ENCODE measurements at regions not wholly inside any gene's neighbourhood (a gene's known extent, or its start where the extent isn't known, plus 50 kb on each side); places are given as distances from the start of the nearest gene placed in this dataset.

DNA sequence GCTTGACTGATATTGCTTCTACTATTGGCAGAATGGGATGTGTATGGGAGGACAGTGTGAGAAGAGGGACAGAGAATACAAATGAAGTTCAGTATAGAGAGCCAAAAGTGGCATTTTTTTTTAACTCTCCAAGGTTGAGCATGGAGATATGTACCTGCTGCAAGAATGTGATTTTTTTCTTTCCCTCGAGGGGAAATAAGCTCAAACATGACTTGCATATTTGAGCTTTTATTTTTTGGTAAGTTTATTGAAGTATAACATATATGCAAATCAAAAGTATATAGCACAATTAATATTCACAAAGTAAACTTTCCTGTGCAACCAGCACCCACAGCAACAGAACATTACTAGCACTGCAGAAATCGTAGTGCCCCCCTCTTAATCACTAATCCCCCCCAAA is 285.7 kb upstream of the ADRA1B start:
- Histone ChIP-seq H3K27ac (no peak overlapping the region), H3K27me3 (no peaks in the 10 kb centered on the region), H3K9me3 (peaks cover 0 to 4% of the 10 kb centered on the region in 2 donors), H3K36me3 (no peaks in the 10 kb centered on the region), H3K4me1 (no peaks in the 10 kb centered on the region), H3K4me3 (no peak overlapping the region)
- intact Hi-C loops (cut with DNase I; ENCODE audit: low total_unique reads), result no loop called here
- TF ChIP-seq POLR2A (IDR thresholded peaks at IDR 0.05) (no peak), POLR2AphosphoS5 (IDR thresholded peaks at IDR 0.05) (no peak)
- TF ChIP-seq, protein P1, sequence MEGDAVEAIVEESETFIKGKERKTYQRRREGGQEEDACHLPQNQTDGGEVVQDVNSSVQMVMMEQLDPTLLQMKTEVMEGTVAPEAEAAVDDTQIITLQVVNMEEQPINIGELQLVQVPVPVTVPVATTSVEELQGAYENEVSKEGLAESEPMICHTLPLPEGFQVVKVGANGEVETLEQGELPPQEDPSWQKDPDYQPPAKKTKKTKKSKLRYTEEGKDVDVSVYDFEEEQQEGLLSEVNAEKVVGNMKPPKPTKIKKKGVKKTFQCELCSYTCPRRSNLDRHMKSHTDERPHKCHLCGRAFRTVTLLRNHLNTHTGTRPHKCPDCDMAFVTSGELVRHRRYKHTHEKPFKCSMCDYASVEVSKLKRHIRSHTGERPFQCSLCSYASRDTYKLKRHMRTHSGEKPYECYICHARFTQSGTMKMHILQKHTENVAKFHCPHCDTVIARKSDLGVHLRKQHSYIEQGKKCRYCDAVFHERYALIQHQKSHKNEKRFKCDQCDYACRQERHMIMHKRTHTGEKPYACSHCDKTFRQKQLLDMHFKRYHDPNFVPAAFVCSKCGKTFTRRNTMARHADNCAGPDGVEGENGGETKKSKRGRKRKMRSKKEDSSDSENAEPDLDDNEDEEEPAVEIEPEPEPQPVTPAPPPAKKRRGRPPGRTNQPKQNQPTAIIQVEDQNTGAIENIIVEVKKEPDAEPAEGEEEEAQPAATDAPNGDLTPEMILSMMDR (IDR thresholded peaks at IDR 0.05), result no peak
- DNase-seq (ENCODE audit: low spot score in 2 of 2), result no peak

DNA sequence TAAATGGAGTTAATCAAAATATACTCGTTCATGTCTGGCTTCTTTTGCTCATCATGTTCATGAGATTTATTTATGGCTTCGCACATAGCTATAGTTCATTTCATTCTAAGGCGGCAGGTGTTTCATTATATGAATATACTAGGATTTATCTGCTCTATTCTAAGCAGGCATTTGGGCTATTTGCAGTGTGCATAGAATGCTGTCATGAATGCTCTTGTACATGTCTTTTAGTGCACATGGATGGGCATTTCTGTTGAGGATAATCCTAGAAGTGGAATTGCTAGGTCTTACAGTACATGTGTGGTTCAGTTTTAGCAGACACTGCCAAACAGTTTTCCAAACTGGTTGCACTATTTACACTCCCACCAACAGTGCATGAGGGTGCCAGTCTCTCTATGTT is 285.3 kb upstream of the ADRA1B start:
- H3K36me3 ChIP-seq, result no peaks in the 10 kb centered on the region
- H3K4me1 ChIP-seq, result no peaks in the 10 kb centered on the region
- no peak for DNase-seq (ENCODE audit: low spot score in 2 of 2)
- no peak overlapping the region for H3K4me3 ChIP-seq
- H3K27ac ChIP-seq, result no peak overlapping the region
- TF ChIP-seq, protein P1 (IDR thresholded peaks at IDR 0.05), result no peak
- TF ChIP-seq POLR2AphosphoS5 (IDR thresholded peaks at IDR 0.05), result no peak
- no peak for TF ChIP-seq POLR2A (IDR thresholded peaks at IDR 0.05)
- H3K9me3 ChIP-seq, result peaks cover 0 to 4% of the 10 kb centered on the region in 2 donors
- intact Hi-C loops (cut with DNase I; ENCODE audit: low total_unique reads), result no loop called here
- H3K27me3 ChIP-seq, result no peaks in the 10 kb centered on the region

DNA sequence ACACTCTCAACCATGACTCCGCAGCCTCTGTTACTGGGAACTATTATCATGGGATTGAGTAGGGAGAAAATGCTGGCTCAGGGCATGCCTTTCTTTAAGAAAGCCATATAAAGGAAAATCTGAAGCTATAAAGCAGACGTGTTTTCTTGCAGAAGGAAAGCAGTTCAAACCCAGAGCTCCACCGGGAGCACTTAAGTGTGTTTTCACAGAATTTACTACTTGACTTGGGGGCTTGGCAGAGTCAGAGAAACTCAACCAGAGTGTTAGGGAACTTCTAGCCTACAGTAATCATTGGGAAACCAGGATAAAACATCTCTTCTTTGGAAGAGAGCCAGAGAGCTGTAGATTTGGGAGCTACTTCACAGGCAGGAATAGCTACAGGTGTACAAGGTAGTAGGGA is 283.4 kb upstream of the ADRA1B start:
- intact Hi-C loops (cut with DNase I; ENCODE audit: low total_unique reads), result no loop called here
- no peaks in the 10 kb centered on the region for H3K4me1 ChIP-seq
- H3K27ac ChIP-seq, result no peak overlapping the region
- DNase-seq (ENCODE audit: low spot score in 2 of 2), result no peak
- H3K36me3 ChIP-seq, result no peaks in the 10 kb centered on the region
- no peaks in the 10 kb centered on the region for H3K27me3 ChIP-seq
- TF ChIP-seq POLR2AphosphoS5 (IDR thresholded peaks at IDR 0.05), result no peak
- TF ChIP-seq, protein P1 (IDR thresholded peaks at IDR 0.05), result no peak
- no peak for TF ChIP-seq POLR2A (IDR thresholded peaks at IDR 0.05)
- H3K4me3 ChIP-seq, result no peak overlapping the region
- no peaks in the 10 kb centered on the region for H3K9me3 ChIP-seq

DNA sequence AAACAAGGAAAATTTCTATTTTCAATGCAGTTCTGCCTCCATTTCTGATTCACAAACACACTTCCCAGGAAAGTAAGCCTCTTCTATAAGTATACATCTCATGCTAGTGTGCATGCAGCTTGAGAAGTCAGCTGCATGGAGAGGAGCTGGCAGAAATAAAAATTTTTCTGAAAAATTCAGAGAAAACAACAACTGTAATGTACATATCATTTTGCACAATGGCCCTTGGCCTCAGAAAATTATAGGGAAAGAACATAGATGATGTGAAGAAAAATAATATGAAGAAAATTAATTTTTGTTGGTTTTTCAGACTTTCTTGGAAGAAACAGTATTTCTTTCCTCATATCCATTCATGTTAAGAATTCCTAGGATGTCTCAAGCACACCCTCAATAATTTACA is 277.8 kb upstream of the ADRA1B start:
- DNase-seq (ENCODE audit: low spot score in 2 of 2), result no peak
- no peaks in the 10 kb centered on the region for H3K27me3 ChIP-seq
- intact Hi-C loops (cut with DNase I; ENCODE audit: low total_unique reads), result no loop called here
- H3K9me3 ChIP-seq, result no peaks in the 10 kb centered on the region
- H3K27ac ChIP-seq, result no peak overlapping the region
- TF ChIP-seq POLR2AphosphoS5 (IDR thresholded peaks at IDR 0.05) (no peak), POLR2A (IDR thresholded peaks at IDR 0.05) (no peak)
- TF ChIP-seq, protein P1 (IDR thresholded peaks at IDR 0.05), result no peak
- no peaks in the 10 kb centered on the region for H3K4me1 ChIP-seq
- H3K4me3 ChIP-seq, result no peak overlapping the region
- no peaks in the 10 kb centered on the region for H3K36me3 ChIP-seq

DNA sequence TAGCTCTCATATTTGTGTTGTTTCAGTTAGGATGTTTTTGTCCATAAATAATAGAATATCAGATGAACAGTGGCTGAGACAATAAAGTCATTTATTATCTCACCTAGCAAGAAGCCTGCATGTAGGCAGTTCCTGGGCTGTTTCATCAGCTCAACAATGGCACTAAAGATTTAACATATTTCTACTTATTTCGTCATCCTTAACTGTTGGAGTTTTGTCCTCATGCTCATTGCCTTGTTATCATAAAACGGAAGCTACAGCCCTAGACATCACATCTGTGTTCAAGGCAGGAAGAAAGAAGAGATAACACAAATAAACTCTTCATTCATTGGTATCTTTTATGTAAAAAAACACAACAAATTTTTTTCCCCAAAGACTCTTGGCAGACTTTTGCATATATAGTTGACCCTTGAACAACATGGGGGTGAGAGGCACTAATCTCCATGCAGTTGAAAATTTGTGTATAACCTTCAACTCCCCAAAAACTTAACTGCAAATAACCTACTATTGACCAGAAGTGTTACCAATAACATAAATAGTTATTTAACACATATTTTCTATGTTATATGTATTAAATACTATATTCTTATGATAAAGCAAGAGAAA is 277.2 kb upstream of the ADRA1B start:
- no peak overlapping the region for H3K27ac ChIP-seq
- TF ChIP-seq, protein P1 (IDR thresholded peaks at IDR 0.05), result no peak
- TF ChIP-seq POLR2A (IDR thresholded peaks at IDR 0.05) (no peak), POLR2AphosphoS5 (IDR thresholded peaks at IDR 0.05) (no peak)
- H3K4me3 ChIP-seq, result no peak overlapping the region
- no peaks in the 10 kb centered on the region for H3K27me3 ChIP-seq
- no peaks in the 10 kb centered on the region for H3K4me1 ChIP-seq
- no peak for DNase-seq (ENCODE audit: low spot score in 2 of 2)
- H3K9me3 ChIP-seq, result no peaks in the 10 kb centered on the region
- intact Hi-C loops (cut with DNase I; ENCODE audit: low total_unique reads), result no loop called here
- no peaks in the 10 kb centered on the region for H3K36me3 ChIP-seq

Data from breast epithelium (tissue), 4 donors.